Hepatocyte (in vitro differentiated cells): ENCODE measurements at regions not wholly inside any gene's neighbourhood (a gene's known extent, or its start where the extent isn't known, plus 50 kb on each side); places are given as distances from the start of the nearest gene placed in this dataset.

Experiments used
- EZH2 ChIP-seq: fragments of 200-600 bp; sonication (generic); IDR thresholded peaks from 2 replicates; pipeline ENCODE4 v1.6.1; 2016; ENCODE audit warnings: antibody characterized with exemption, mild to moderate bottlenecking, borderline replicate concordance
- EZH2phosphoT487 ChIP-seq: fragments of 200-600 bp; sonication (generic); IDR thresholded peaks from one replicate; pipeline ENCODE4 v1.6.1; 2018; ENCODE audit warnings: antibody characterized with exemption, mild to moderate bottlenecking, low read depth, moderate library complexity; ENCODE audit not compliant: unreplicated experiment, severe bottlenecking
- TF ChIP-seq, protein P1 (sequence below): fragments of 200-600 bp; sonication (generic); IDR thresholded peaks from 2 replicates; pipeline ENCODE4 v1.5.1; 2016; ENCODE audit warnings: antibody characterized with exemption, mild to moderate bottlenecking; ENCODE audit not compliant: poor library complexity

DNA sequence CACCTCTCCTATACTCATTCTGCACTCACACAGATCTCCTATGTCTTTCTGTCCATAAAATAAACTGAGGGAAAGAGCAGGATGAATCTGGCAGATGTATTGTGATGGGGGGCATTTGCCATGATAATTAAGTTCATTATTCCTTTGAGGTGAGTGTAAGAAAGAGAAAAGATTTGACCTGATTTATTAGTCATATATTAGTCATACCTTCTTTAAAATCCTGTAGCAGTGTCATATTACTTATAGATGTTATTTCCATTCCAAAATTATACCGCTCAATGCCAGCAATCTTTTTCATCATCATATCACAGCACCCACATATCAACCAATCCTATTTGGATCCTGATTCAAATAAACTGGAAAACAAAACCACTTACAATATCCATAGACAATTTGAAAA is 733.3 kb upstream of the SLC35B3 start:
- TF ChIP-seq, protein P1, sequence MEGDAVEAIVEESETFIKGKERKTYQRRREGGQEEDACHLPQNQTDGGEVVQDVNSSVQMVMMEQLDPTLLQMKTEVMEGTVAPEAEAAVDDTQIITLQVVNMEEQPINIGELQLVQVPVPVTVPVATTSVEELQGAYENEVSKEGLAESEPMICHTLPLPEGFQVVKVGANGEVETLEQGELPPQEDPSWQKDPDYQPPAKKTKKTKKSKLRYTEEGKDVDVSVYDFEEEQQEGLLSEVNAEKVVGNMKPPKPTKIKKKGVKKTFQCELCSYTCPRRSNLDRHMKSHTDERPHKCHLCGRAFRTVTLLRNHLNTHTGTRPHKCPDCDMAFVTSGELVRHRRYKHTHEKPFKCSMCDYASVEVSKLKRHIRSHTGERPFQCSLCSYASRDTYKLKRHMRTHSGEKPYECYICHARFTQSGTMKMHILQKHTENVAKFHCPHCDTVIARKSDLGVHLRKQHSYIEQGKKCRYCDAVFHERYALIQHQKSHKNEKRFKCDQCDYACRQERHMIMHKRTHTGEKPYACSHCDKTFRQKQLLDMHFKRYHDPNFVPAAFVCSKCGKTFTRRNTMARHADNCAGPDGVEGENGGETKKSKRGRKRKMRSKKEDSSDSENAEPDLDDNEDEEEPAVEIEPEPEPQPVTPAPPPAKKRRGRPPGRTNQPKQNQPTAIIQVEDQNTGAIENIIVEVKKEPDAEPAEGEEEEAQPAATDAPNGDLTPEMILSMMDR, result no peak
- TF ChIP-seq EZH2phosphoT487 (no peak), EZH2 (no peak)
